RWPE1 (cell line): ENCODE measurements at regions not wholly inside any gene's neighbourhood (a gene's known extent, or its start where the extent isn't known, plus 50 kb on each side); places are given as distances from the start of the nearest gene placed in this dataset.

Source experiments
- CTCF ChIA-PET: fragments of 350-600 bp; sonication (Branson Sonifier 250); formaldehyde crosslinking; extraction: SDS; loops from one replicate; lab custom pipeline; 2021; lab: Yijun Ruan, JAX
- POLR2A ChIA-PET: fragments of 400-600 bp; formaldehyde crosslinking; extraction: SDS; loops from one replicate; lab custom pipeline; 2020; ENCODE audit warnings: antibody characterized with exemption; ENCODE audit not compliant: low non-redundant PET; lab: Yijun Ruan, JAX
- DNase-seq: peaks from one replicate; pipeline ENCODE4 v3.0.0; 2012; ENCODE audit warnings: low spot score
- H3K27ac ChIP-seq: fragments of 450-650 bp; 2 replicates; pipeline ENCODE4 v1.5.1; 2017
- CTCF ChIP-seq: fragments of 450-650 bp; conservative IDR thresholded peaks from 2 replicates; pipeline ENCODE4 v1.5.1; 2017; ENCODE audit warnings: low read depth, mild to moderate bottlenecking

- no peak for TF ChIP-seq CTCF
- DNase-seq = no peak
- no peak overlapping the region for H3K27ac ChIP-seq
- ChIA-PET CTCF (no interaction called here), POLR2A (no interaction called here)
Observed at GRCh38 chr2:19600506-19600905, 242.1 kb upstream of the OSR1 start.

GRCh38 chr2:19598971-19599370, 240.5 kb upstream of the OSR1 start:
- ChIA-PET CTCF (no interaction called here), POLR2A (no interaction called here)
- no peak for TF ChIP-seq CTCF
- DNase-seq = no peak
- no peak overlapping the region for H3K27ac ChIP-seq

- POLR2A ChIA-PET = no interaction called here
- CTCF ChIA-PET = no interaction called here
- no peak overlapping the region for H3K27ac ChIP-seq
- TF ChIP-seq CTCF = no peak
- no peak for DNase-seq
Observed at GRCh38 chr2:19592197-19592596, 233.8 kb upstream of the OSR1 start.

GRCh38 chr2:19589791-19590190, 231.4 kb upstream of the OSR1 start:
- no peak for DNase-seq
- CTCF ChIA-PET = no interaction called here
- no peak for TF ChIP-seq CTCF
- POLR2A ChIA-PET = no interaction called here
- H3K27ac ChIP-seq = no peak overlapping the region

- POLR2A ChIA-PET = no interaction called here
- CTCF ChIA-PET = no interaction called here
- no peak for TF ChIP-seq CTCF
- H3K27ac ChIP-seq = no peak overlapping the region
- DNase-seq = no peak
Observed at GRCh38 chr2:19580830-19581229, 222.4 kb upstream of the OSR1 start.

- no peak for TF ChIP-seq CTCF
- CTCF ChIA-PET = interaction anchor here (0.6 kb wide), 1 partner anchor 480 kb away, joined by 3 read pairs; no protein-coding TSS in a partner anchor
- DNase-seq = no peak
- POLR2A ChIA-PET = no interaction called here
- H3K27ac ChIP-seq = no peak overlapping the region
Observed at GRCh38 chr2:19580264-19580663, 221.8 kb upstream of the OSR1 start.

- no peak for DNase-seq
Observed at GRCh38 chr2:19579461-19579860, 221.0 kb upstream of the OSR1 start.

More at GRCh38 chr2:19579461-19579860, 221.0 kb upstream of the OSR1 start:
- H3K27ac ChIP-seq = no peak overlapping the region
- POLR2A ChIA-PET = no interaction called here
- no peak for TF ChIP-seq CTCF
- CTCF ChIA-PET = no interaction called here
